Uterus (tissue), 2 donors: ENCODE measurements at regions not wholly inside any gene's neighbourhood (a gene's known extent, or its start where the extent isn't known, plus 50 kb on each side); places are given as distances from the start of the nearest gene placed in this dataset.

Experiments
- POLR2A ChIP-seq, 2 donors: fragments of 450-650 bp; IDR thresholded peaks; one replicate each; pipeline ENCODE4 v1.6.1; 2016; ENCODE audit warnings: antibody characterized with exemption in 2 of 2, mild to moderate bottlenecking in 1 of 2, moderate library complexity in 1 of 2
- TF ChIP-seq, protein P1 (sequence below), 4 experiments: fragments of 200-600 bp in 2 of 4; fragments of 450-650 bp in 2 of 4; sonication (generic) in 2 of 4; IDR thresholded peaks; one replicate each; pipeline ENCODE4 v1.5.1; 2016 to 2019; ENCODE audit warnings: antibody characterized with exemption in 4 of 4, mild to moderate bottlenecking in 2 of 4, moderate library complexity in 1 of 4

- TF ChIP-seq, protein P1, sequence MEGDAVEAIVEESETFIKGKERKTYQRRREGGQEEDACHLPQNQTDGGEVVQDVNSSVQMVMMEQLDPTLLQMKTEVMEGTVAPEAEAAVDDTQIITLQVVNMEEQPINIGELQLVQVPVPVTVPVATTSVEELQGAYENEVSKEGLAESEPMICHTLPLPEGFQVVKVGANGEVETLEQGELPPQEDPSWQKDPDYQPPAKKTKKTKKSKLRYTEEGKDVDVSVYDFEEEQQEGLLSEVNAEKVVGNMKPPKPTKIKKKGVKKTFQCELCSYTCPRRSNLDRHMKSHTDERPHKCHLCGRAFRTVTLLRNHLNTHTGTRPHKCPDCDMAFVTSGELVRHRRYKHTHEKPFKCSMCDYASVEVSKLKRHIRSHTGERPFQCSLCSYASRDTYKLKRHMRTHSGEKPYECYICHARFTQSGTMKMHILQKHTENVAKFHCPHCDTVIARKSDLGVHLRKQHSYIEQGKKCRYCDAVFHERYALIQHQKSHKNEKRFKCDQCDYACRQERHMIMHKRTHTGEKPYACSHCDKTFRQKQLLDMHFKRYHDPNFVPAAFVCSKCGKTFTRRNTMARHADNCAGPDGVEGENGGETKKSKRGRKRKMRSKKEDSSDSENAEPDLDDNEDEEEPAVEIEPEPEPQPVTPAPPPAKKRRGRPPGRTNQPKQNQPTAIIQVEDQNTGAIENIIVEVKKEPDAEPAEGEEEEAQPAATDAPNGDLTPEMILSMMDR (IDR thresholded peaks at IDR 0.05) = no peak
- no peak for TF ChIP-seq POLR2A (IDR thresholded peaks at IDR 0.05)
Measured at GRCh38 chr7:53101026-53101425, 65.6 kb downstream of the POM121L12 start.
